Astrocyte of the spinal cord (primary cell): ENCODE measurements at regions not wholly inside any gene's neighbourhood (a gene's known extent, or its start where the extent isn't known, plus 50 kb on each side); places are given as distances from the start of the nearest gene placed in this dataset.
"Not testable (repeated sequence)": the region's sequence is repeated elsewhere in the genome, so short reads cannot be mapped to it uniquely, and the experiment has no call there.

Experiments
- DNase-seq: peaks from one replicate; pipeline ENCODE4 v3.0.0; 2011; ENCODE audit warnings: low read depth, low spot score
- H3K4me3 ChIP-seq: 2 replicates; pipeline ENCODE4 v1.5.1; 2011; ENCODE audit warnings: low read depth, mild to moderate bottlenecking, low read length, moderate library complexity
- CTCF ChIP-seq: IDR thresholded peaks from 2 replicates; pipeline ENCODE4 v1.5.1; 2012; ENCODE audit warnings: low read depth, mild to moderate bottlenecking, low read length, inconsistent platforms
- in situ Hi-C: cut with HindIII; loops from 2 replicates; pipeline ENCODE4 v1.10.0; 2017; ENCODE audit warnings: low sequenced_read_pairs

DNA sequence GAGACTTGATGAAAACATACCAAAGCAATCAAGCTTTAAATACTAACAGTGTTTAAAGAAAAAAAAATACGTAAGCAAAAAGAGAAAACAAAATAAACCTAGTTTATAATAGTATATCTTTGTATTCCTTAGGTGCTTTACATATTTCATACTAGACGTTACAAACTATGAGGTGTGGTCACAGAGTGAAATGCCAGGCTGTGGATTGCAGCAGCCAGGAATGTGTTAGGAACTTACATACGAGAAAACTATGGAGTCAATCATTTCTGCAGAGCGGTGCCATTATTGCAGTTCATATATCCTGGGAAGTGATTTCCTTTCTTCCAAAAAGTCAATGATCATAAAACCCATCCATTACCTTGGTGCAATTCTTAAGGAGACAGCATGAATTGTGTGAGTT, 443.6 kb upstream of the GRAMD2B start:
- no peak for DNase-seq
- in situ Hi-C loops = no loop called here
- H3K4me3 ChIP-seq = no peak overlapping the region
- no peak for TF ChIP-seq CTCF

GRCh38 chr5:125981016-125981415, 442.2 kb upstream of the GRAMD2B start:
- no peak overlapping the region for H3K4me3 ChIP-seq
- in situ Hi-C loops = no loop called here
- DNase-seq = no peak
- TF ChIP-seq CTCF = no peak

- no peak for DNase-seq
- no peak for TF ChIP-seq CTCF
- H3K4me3 ChIP-seq = no peak overlapping the region
- in situ Hi-C loops = no loop called here
Observed at GRCh38 chr5:125987677-125988255, 435.4 kb upstream of the GRAMD2B start.

GRCh38 chr5:125992050-125992449, 431.2 kb upstream of the GRAMD2B start:
- TF ChIP-seq CTCF = no peak
- H3K4me3 ChIP-seq = no peak overlapping the region
- no peak for DNase-seq
- in situ Hi-C loops = no loop called here

GRCh38 chr5:125999271-126000030, 423.8 kb upstream of the GRAMD2B start:
- DNase-seq, H3K4me3 ChIP-seq, in situ Hi-C loops: not testable (repeated sequence)

- peak; percentile 27 for DNase-seq
- H3K4me3 ChIP-seq = no peak overlapping the region
- no peak for TF ChIP-seq CTCF
- in situ Hi-C loops = no loop called here
Observed at GRCh38 chr5:126000507-126000906, 422.7 kb upstream of the GRAMD2B start.

DNA sequence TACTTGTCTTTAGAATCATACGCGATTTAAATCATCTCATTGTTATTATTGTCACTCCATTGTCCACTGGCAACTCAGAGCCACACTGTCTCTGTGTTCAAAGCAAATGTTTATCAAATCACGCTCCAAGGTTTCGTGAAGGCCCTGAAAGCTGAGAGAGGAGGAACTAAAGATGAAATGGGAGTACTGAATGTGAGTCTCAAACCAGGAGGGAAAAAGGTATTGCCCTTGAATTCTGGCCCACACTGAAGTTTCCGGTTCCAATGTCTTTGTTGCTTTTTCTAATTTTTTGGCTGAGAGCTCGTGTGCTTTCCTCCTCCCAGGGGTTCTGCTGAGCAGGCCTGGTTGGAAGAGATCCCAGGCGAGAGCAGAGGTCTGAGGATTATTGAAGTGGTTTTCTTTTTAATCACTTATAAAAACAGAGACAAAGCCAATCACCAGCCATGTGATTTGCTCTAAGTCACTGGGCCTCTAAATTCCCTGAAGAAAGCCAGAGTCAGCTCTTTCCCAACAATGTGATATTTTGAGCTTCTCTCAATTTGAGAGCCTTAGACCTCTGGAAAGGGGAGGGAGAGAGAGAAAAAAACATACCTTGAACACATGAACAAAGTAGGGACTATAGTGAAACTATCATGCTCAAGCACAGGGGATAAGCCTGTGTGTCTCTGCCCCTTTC, 420.8 kb upstream of the GRAMD2B start:
- in situ Hi-C loops = no loop called here
- TF ChIP-seq CTCF = no peak
- peak; percentile 99 for DNase-seq
- H3K4me3 ChIP-seq = no peak overlapping the region
